ENCODE measurements at regions not wholly inside any gene's neighbourhood (a gene's known extent, or its start where the extent isn't known, plus 50 kb on each side); places are given as distances from the start of the nearest gene placed in this dataset.
"Not testable (repeated sequence)": the region's sequence is repeated elsewhere in the genome, so short reads cannot be mapped to it uniquely, and the experiment has no call there.

DNA sequence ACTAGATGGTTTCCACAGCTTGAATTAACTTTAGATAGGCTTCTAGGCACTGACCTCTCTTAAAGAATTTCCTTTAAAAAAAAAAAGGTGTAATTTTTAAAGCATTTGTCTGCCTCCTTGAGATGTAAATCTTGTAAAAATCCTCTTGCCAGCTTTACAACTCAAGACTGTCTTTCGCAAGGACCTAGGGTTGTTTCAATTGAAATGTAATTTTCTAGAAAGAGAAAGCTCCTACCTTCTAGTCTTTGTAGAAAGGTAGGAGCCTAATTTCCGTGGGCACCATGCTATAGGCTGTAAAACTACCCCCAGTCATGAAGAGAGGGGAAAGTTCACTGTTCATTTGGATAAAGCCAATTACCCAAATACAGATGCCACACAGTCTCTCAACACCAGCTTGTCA is 228.8 kb upstream of the TMEM229A start:
- no peak for TF ChIP-seq Cebpa-rat (IDR thresholded peaks at IDR 0.05)
- Histone ChIP-seq H3K27me3 (no peaks in the 10 kb centered on the region), H3K36me3 (no peaks in the 10 kb centered on the region), H4K20me1 (no peaks in the 10 kb centered on the region), H3K4me1 (no peaks in the 10 kb centered on the region), H3K27ac (no peak overlapping the region), H3K9ac (no peak overlapping the region), H3K9me3 (no peaks in the 10 kb centered on the region), H3K4me2 (no peak overlapping the region), H3K4me3 (no peak overlapping the region)

DNA sequence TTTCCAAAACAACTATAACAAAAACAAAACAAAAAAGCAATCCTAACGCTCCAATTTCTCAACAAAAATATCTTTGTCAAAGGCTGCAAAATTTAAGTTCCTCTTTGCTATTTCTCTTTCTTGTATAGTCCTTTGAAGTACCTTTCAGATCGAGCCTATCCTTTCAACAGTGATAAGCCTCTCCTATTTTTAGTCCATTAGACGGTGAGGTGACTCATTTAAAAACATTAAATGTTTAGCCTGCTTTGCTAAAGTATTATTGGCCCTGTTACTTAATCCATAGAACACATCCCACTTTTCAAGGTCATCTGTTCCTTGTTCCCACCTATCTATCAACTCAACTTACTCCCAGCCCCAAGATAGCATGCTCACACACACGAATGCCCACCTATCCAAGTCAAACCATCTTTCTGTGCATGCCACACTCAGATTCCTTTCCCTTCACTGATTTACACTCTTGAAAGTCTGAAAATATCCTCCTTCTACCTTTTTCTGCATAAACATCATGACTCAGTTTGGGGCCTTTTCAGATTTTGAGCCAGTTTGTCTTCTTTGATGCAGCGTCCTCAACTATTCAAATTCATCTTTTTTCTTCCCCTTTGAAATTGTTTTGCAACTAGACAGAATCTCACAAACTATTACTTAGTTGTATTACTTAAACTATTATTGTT is 224.9 kb upstream of the TMEM229A start:
- H3K36me3 ChIP-seq: no peaks in the 10 kb centered on the region
- no peaks in the 10 kb centered on the region for H3K27me3 ChIP-seq
- H3K9ac ChIP-seq: no peak overlapping the region
- H3K27ac ChIP-seq: no peak overlapping the region
- no peaks in the 10 kb centered on the region for H3K4me1 ChIP-seq
- no peak for TF ChIP-seq Cebpa-rat (IDR thresholded peaks at IDR 0.05)
- no peaks in the 10 kb centered on the region for H3K9me3 ChIP-seq
- no peak overlapping the region for H3K4me3 ChIP-seq
- no peak overlapping the region for H3K4me2 ChIP-seq
- H4K20me1 ChIP-seq: no peaks in the 10 kb centered on the region

DNA sequence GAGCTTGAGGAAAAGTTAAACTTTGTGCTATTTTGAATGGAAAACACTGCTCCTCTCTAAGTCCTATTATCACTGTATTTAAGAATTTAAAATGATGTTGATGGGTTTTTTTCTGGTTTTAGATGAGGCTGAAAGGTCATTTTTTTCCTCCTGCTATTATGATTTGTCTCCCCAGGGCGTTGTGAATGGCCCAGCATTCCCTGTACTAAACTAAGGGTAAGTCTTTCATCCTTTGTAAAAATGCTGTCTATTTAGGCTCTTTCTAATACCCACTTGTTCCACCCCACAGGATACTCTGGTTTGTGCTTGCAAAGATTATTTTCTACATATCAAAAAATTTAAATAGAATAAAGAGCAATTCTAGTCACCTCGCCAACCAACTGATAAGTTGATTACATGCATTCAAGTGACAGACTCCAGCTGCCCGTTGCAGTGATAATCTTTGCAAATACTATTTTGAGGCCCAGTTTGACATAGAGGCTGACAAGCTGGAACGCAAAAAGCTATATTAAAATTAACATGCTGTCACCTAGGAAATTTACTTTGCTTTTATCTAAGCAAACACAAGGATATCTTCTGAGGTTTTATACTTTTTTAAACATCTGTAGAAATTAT is 222.3 kb upstream of the TMEM229A start:
- Histone ChIP-seq H4K20me1 (no peaks in the 10 kb centered on the region), H3K27me3 (no peaks in the 10 kb centered on the region), H3K9ac (no peak overlapping the region), H3K27ac (no peak overlapping the region), H3K9me3 (no peaks in the 10 kb centered on the region), H3K4me2 (no peak overlapping the region), H3K4me3 (no peak overlapping the region), H3K4me1 (no peaks in the 10 kb centered on the region), H3K36me3 (no peaks in the 10 kb centered on the region)
- TF ChIP-seq Cebpa-rat (IDR thresholded peaks at IDR 0.05): no peak

DNA sequence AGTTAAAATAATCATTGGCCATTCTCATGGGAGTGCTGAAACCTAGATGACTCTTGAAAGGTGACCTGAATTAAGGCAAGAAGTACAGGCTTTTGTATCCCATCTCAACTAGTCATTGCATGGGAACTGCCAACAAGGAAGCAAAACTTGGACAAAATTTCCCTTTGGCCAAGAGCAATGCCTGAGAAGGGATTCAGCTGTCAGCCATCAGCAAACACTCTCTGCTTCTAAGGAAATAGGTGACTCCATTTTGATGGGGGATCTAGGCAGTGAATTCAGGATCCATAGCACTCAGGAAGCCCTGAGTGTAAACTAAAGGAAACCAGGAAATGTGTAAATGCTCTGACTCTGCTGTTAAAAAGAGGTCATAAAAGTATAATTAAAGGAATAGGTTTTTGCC is 221.5 kb upstream of the TMEM229A start:
- no peak overlapping the region for H3K9ac ChIP-seq
- no peaks in the 10 kb centered on the region for H3K36me3 ChIP-seq
- no peaks in the 10 kb centered on the region for H4K20me1 ChIP-seq
- H3K9me3 ChIP-seq: no peaks in the 10 kb centered on the region
- H3K4me2 ChIP-seq: no peak overlapping the region
- H3K4me3 ChIP-seq: no peak overlapping the region
- H3K4me1 ChIP-seq: no peaks in the 10 kb centered on the region
- no peaks in the 10 kb centered on the region for H3K27me3 ChIP-seq
- H3K27ac ChIP-seq: no peak overlapping the region
- TF ChIP-seq Cebpa-rat (IDR thresholded peaks at IDR 0.05): no peak

DNA sequence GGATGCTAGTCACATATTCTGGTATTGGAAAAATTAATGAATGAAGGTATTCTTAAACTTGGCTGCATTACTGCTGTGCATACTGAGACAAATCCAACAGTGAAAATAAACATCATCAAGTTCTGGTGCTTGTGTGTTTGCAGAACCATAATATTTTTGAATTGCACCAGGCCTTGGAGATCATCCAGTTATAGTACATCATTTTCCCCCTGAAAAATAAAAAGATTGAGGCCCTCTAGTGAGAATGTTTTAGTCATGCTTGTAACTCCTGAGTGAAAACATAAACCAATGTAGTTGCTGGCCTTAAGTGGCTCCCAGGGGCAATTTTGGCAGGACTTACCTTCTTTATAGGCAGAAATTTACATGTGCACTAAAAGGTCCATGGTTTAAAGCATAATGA is 218.8 kb upstream of the TMEM229A start:
- Histone ChIP-seq H3K4me3 (no peak overlapping the region), H3K4me1 (no peaks in the 10 kb centered on the region), H3K27ac (no peak overlapping the region), H3K4me2 (no peak overlapping the region), H3K9ac (no peak overlapping the region), H3K9me3 (no peaks in the 10 kb centered on the region), H4K20me1 (no peaks in the 10 kb centered on the region), H3K36me3 (no peaks in the 10 kb centered on the region), H3K27me3 (no peaks in the 10 kb centered on the region)
- no peak for TF ChIP-seq Cebpa-rat (IDR thresholded peaks at IDR 0.05)

DNA sequence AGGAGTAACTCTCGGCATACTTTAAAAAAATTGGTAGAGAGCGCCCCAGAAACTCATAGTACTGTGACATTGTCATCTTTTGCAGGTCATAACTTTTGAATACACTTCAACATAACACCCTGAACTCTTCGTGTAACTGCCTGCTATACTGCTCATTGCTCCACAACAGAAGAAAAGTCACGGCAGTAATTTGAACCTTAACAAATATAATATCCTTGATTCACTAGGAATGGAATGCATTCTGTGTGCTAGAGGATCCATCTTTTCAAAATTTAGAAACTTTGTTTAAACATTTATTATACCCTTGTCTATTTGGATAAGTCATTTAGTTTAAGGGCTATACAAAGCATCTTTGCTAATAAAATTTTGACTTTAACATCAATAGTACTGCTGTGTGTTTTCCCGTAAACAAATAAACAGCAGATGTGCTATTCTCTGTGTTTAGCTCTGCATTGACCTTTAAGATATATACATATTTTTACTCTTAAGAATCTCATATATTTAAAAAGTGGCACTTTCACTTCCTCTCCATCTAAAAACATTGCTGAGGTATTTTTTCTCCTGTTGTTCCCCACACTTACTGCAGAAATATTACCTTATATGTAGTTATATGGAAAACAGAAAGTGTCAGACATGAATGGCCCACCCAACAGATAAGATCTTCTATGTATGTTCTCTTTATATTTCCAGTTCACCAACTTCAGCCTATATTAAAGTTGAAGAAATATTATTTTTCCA is 217.6 kb upstream of the TMEM229A start:
- Histone ChIP-seq H3K27me3 (no peaks in the 10 kb centered on the region), H3K4me1 (no peaks in the 10 kb centered on the region), H3K36me3 (no peaks in the 10 kb centered on the region), H3K9ac (no peak overlapping the region), H3K9me3 (no peaks in the 10 kb centered on the region), H3K4me3 (no peak overlapping the region), H4K20me1 (no peaks in the 10 kb centered on the region), H3K27ac (no peak overlapping the region), H3K4me2 (no peak overlapping the region)
- no peak for TF ChIP-seq Cebpa-rat (IDR thresholded peaks at IDR 0.05)

DNA sequence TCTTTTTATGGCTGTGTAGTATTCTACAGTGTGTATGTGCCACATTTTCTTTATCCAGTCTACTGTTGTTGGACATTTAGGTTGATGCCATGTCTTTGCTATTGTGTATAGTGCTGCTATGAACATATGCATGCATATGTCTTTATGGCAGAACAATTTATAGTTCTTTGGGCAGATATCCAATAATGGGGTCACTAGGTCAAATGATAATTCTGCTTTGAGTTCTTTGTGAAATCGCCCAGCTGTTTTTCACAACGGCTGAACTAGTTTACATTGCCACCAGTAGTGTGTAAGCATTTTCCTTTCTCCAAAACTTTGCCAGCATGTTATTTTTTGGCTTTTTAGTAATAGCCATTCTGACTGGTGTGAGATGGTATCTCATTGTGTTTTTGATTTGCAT is 214.8 kb upstream of the TMEM229A start:
- TF ChIP-seq Cebpa-rat (IDR thresholded peaks at IDR 0.05): no peak
- no peaks in the 10 kb centered on the region for H3K36me3 ChIP-seq
- H3K27me3 ChIP-seq: no peaks in the 10 kb centered on the region
- H3K4me3 ChIP-seq: no peak overlapping the region
- H4K20me1 ChIP-seq: no peaks in the 10 kb centered on the region
- no peak overlapping the region for H3K9ac ChIP-seq
- H3K4me2 ChIP-seq: no peak overlapping the region
- no peak overlapping the region for H3K27ac ChIP-seq
- H3K4me1 ChIP-seq: no peaks in the 10 kb centered on the region
- no peaks in the 10 kb centered on the region for H3K9me3 ChIP-seq

DNA sequence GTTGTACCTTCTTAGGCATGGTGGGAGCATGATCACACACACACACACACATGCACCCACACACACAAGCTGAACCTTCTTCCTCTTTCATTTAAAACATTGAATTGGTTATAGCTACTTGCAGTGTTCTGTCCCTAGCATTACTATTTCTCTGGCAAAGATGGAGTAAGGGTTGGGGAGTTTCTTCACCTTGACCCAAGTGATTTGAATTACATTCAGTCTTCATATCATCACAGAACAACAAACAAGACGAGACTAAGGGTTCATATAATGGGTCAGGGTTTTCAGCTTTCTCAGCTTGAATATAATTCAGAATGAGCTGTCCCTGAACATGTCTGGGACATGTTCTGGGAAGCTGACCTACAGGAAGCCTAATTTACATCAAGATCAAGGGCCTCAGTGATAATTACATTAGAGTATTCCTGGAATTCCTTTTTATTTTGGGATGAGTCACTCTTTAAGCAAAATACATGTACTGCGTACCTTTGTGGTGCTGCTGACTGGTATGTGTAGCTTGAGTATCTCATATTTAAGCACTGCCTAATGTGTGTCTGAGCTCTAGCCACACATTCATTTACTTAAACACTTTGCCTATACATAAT is 213.5 kb upstream of the TMEM229A start:
- H3K9me3 ChIP-seq: no peaks in the 10 kb centered on the region

DNA sequence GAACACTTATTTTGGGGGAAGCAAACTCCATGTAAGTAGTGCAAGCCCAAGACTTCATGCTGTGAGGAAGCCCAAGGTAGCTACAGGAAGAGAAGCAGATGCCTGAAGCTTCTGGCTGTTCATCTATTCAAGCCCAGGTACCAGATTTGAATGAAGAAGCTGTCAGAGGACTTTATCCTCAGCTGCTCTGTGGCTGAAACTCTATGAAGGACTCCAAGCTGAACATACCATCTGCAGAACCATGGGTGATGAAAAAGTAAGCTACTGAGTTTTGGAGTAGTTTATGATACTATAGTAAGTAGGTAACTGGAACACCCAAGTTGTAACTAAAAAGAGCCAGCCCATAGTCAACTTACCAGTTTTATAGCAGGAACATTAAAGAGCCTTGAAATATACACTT is 211.6 kb upstream of the TMEM229A start:
- H4K20me1 ChIP-seq, H3K4me1 ChIP-seq, H3K27ac ChIP-seq, H3K4me3 ChIP-seq, H3K9me3 ChIP-seq, H3K36me3 ChIP-seq, H3K9ac ChIP-seq, H3K4me2 ChIP-seq, H3K27me3 ChIP-seq: not testable (repeated sequence)

More for the DNA sequence above, 213.5 kb upstream of the TMEM229A start:
- Histone ChIP-seq H4K20me1 (no peaks in the 10 kb centered on the region), H3K4me2 (no peak overlapping the region), H3K36me3 (no peaks in the 10 kb centered on the region), H3K27me3 (no peaks in the 10 kb centered on the region), H3K4me1 (no peaks in the 10 kb centered on the region), H3K4me3 (no peak overlapping the region), H3K9ac (no peak overlapping the region), H3K27ac (no peak overlapping the region)
- TF ChIP-seq Cebpa-rat (IDR thresholded peaks at IDR 0.05): no peak

DNA sequence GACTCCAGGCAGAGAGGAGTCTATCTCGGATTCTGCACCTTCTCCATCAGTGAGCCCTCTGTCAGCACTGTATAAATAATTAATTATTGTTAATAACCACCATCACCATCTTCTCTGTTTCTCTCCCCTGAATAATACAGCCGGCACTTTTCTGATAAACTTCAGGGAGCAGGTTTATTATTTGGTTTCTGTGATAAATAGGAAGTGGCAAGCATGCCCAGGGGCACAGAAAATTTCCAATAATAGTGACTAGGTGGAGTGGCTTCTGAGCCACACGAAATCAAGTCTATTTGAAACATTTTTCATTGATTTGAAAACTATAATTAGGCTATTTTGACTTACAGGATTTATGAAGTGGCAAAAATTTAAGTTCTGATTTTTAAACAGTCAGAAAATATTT is 186.8 kb upstream of the TMEM229A start:
- Histone ChIP-seq H3K4me1 (peaks cover 9% of the 10 kb centered on the region), H3K27ac (no peak overlapping the region), H3K4me2 (no peak overlapping the region), H3K36me3 (no peaks in the 10 kb centered on the region), H3K9ac (no peak overlapping the region), H4K20me1 (no peaks in the 10 kb centered on the region), H3K9me3 (peaks cover 18% of the 10 kb centered on the region), H3K27me3 (no peaks in the 10 kb centered on the region), H3K4me3 (no peak overlapping the region)
- no peak for TF ChIP-seq Cebpa-rat (IDR thresholded peaks at IDR 0.05)

Data from BLaER1 (cell line).